C4-2B (cell line): ENCODE measurements at regions not wholly inside any gene's neighbourhood (a gene's known extent, or its start where the extent isn't known, plus 50 kb on each side); places are given as distances from the start of the nearest gene placed in this dataset.

Experiments used
- ZFX ChIP-seq: fragments of 450-650 bp; IDR thresholded peaks from 2 replicates; pipeline ENCODE4 v1.6.1; 2017
- TF ChIP-seq, protein P1 (sequence below): fragments of 450-650 bp; conservative IDR thresholded peaks from 2 replicates; pipeline ENCODE4 v1.5.1; 2017; ENCODE audit warnings: mild to moderate bottlenecking

DNA sequence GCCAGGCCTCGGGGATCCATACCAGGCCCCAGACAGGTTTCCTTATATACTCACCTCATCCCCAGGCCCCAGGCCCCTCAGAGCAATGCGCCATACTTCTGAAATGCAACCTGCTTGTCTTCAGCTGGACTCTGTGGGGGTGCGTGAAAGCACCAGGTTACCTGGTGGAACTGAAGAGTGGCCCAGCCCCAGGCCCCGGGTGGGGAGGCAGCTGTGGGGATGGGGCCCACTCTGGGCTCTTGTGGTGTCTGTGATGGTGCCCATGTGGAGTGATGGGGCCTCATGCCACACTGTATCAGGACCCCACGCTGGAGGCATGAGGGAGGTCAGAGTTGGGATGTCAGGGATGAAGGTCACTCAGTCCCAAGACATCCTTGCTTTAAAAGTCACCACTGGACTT lies 999.0 kb downstream of the BRD1 start:
- TF ChIP-seq, protein P1, sequence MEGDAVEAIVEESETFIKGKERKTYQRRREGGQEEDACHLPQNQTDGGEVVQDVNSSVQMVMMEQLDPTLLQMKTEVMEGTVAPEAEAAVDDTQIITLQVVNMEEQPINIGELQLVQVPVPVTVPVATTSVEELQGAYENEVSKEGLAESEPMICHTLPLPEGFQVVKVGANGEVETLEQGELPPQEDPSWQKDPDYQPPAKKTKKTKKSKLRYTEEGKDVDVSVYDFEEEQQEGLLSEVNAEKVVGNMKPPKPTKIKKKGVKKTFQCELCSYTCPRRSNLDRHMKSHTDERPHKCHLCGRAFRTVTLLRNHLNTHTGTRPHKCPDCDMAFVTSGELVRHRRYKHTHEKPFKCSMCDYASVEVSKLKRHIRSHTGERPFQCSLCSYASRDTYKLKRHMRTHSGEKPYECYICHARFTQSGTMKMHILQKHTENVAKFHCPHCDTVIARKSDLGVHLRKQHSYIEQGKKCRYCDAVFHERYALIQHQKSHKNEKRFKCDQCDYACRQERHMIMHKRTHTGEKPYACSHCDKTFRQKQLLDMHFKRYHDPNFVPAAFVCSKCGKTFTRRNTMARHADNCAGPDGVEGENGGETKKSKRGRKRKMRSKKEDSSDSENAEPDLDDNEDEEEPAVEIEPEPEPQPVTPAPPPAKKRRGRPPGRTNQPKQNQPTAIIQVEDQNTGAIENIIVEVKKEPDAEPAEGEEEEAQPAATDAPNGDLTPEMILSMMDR = no peak
- no peak for TF ChIP-seq ZFX
